NCI-H446 treated with DMSO at 0.1 percent for 48 hours (cell line): ENCODE measurements at regions not wholly inside any gene's neighbourhood (a gene's known extent, or its start where the extent isn't known, plus 50 kb on each side); places are given as distances from the start of the nearest gene placed in this dataset.
"Not testable (repeated sequence)": the region's sequence is repeated elsewhere in the genome, so short reads cannot be mapped to it uniquely, and the experiment has no call there.

Experiments
- DNase-seq: peaks from one replicate; lab custom pipeline; 2025; lab: John Stamatoyannopoulos, UW

DNA sequence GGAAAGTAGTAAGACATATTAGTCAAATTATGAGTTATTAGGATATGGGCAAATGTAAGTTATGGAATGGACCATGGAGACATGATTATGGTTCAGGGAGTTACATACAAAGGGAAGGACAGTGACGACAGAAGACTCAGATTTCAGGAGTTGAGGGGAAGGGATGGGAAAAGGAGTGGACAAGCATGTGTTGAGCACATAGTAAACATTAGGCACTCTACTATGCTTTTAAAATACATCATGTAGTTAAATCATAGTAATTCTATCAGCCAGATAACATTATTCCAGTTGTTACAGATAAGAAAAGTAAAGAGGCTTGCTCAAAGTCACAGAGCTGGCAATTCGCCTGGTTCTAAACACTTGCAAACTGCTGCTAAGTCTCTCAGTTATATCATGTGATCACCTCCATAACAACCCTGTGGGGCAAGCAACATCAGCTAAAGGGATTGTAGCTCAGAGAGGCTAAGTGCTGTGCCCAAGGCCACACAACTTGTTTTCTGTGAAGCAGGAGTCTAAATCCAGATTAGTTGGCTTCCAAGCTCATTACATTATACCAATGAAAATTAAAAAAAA is 115.2 kb upstream of the MDFIC start:
- DNase-seq: no peak

DNA sequence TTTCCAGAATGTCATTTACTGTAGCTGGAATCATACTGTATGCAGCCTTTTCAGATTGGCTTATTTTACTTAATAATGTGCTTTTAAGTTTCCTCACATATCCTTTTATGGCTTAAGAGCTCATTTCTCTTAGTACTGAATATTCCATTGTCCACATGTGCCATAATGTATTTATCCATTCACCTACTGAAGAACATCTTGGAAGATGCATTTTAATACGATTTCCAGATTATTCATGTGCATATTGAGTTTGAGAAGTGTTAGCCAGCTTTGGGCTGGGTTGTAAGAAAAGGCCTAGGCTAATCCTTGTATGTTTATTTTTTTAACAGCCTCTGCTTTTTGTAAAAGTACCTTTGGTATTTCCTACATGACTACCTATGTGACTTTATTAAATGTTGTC is 109.3 kb upstream of the MDFIC start:
- no peak for DNase-seq

GRCh38 chr7:114813624-114814023 is 108.3 kb upstream of the MDFIC start:
- DNase-seq: no peak

DNA sequence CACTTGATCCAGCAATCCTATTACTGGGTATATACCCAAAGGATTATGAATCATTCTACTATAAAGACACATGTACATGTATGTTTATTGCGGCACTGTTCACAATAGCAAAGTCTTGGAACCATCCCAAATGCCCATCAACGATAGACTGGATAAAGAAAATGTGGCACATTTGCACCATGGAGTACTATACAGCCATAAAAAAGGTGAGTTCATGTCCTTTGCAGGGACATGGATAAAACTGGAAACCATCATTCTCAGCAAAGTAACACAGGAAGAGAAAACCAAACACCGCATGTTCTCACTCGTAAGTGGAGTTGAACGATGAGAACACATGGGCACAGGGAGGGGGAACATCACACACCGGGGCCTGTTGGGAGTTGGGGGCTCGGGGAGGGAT is 104.9 kb upstream of the MDFIC start:
- DNase-seq: not testable (repeated sequence)

GRCh38 chr7:114818501-114818900 is 103.4 kb upstream of the MDFIC start:
- peak; percentile 83 for DNase-seq

- DNase-seq: peak; percentile 94
Observed at GRCh38 chr7:114819616-114820362, 102.1 kb upstream of the MDFIC start.

GRCh38 chr7:114821030-114821900 is 100.6 kb upstream of the MDFIC start:
- peak; percentile 94 for DNase-seq

GRCh38 chr7:114822131-114822530 is 99.8 kb upstream of the MDFIC start:
- DNase-seq: no peak

GRCh38 chr7:114822844-114823243 is 99.0 kb upstream of the MDFIC start:
- DNase-seq: no peak

DNA sequence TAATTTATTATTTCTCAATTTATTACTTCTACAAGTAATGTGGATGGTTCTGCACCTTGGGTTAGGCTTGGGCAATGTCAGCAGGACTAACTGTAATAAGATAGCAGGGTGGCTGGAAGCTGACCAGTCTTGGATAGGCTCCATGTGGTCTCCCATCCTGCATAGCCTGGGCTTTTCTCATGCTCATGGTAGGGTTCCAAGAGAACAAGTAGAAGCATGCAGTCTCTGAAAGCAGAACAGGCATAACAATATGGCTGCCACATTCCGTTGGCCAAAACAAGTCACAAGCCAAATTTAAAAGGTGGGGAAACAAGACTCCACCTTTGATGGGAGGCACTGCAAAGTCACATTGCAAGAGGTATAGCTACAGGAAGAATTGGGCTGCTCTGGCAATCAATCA is 98.6 kb upstream of the MDFIC start:
- DNase-seq: peak; percentile 62

DNA sequence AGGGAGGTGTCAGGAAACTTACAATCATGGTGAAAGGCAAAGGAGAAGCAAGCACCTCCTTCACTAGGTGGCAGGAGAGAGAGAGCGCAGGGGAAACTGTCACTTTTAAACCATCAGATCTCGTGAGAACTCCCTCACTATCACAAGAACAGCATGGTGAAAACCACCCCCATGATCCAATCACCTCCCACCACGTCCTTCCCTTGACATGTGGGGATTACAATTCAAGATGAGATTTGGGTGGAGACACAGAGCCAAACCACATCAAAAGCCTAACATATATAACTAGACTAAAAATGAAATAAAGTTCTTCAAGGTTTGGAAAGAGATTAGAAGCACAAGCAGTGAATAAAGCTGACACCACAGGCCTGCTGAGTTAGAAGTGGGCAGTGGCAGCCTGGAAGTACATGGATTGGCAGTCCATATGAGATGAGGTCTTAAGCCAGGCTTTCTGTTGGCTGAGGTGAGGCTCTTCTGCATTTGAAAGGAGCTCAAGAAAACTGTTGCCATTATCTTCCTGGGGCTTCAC is 96.4 kb upstream of the MDFIC start:
- no peak for DNase-seq

- no peak for DNase-seq
Observed at GRCh38 chr7:114830952-114831351, 90.9 kb upstream of the MDFIC start.

DNA sequence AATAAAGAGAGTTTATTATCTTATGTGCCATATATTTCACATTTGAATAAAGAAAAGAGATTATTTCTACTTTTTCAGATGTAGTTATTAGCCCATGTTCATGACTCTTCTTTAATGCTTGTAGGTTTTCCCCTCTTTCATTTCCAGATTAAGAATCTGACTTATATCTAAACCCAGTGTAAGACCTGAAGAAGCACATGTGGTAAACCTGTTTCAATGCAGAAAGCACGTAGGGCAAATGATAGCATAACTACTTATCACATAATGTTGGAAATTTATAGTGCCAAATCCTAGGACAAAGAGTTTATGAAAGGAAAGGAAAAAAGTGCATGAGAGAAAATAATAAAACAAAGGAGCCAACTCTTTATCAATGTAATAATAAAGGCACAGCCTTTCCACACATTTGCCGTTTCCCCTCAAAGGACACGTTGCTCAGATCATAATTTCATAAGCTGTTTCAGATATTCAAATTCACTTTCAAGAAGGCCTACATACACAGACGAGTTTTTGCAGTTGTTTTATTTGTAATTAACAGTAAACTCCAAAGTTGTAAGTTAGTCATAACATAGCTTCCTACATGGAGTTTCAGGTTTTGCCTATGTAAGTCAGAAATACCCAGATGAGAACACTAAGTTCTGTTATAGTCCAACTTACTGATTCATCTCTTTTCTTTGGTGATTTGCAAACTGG is 88.8 kb upstream of the MDFIC start:
- DNase-seq: no peak

- no peak for DNase-seq
Observed at GRCh38 chr7:114835303-114835702, 86.6 kb upstream of the MDFIC start.

- DNase-seq: no peak
Observed at GRCh38 chr7:114835861-114836260, 86.0 kb upstream of the MDFIC start.

- no peak for DNase-seq
Observed at GRCh38 chr7:114842551-114843065, 79.3 kb upstream of the MDFIC start.

- no peak for DNase-seq
Observed at GRCh38 chr7:114843102-114843501, 78.8 kb upstream of the MDFIC start.

GRCh38 chr7:114851406-114852061 is 70.4 kb upstream of the MDFIC start:
- DNase-seq: peak; percentile 38

DNA sequence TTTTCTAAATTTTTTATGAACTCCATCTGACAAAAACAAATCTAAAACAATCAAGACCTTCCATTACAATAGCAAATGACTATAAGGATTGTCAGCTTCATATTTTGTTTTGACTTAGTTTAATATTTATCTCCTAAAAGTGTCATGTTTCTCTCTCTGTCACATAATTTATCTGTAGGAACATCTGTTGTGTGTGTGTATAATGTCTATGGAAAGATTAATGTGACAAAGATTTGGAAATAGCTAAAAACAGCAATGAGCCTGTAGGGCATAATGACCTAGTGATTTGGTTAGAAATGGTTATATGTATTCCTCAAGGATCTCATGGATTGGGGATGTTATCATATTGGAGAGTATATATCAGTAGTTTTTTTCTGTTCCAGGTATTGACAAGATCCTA is 69.6 kb upstream of the MDFIC start:
- DNase-seq: peak; percentile 70

- DNase-seq: no peak
Observed at GRCh38 chr7:114853189-114853588, 68.7 kb upstream of the MDFIC start.

DNA sequence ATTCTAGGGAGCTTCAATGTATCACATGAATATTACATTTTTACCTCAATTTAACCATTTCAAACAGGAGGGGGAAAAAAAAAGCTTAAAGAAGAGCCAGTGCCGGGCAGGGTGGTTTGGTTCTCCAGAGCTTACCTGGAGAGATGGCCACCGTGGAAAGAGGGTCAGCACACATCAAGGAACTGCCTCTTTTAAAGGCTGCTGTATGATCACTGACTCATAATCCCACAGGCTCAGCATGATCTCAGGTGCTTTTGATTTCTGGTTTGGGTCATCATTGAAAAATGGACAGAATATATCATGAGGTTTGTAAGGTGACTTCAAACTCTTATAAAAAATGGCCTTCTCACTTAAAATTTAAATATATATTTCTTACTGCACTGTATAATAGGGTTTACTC is 67.5 kb upstream of the MDFIC start:
- DNase-seq: no peak
